Stomach (tissue), 8 donors: ENCODE measurements at regions not wholly inside any gene's neighbourhood (a gene's known extent, or its start where the extent isn't known, plus 50 kb on each side); places are given as distances from the start of the nearest gene placed in this dataset.
"Not testable (repeated sequence)": the region's sequence is repeated elsewhere in the genome, so short reads cannot be mapped to it uniquely, and the experiment has no call there.

ENCODE experiments used
- DNase-seq, 2 donors: peaks; one replicate each; pipeline versions ENCODE4 v3.0.0 to v3.0.0-alpha.2; 2013 to 2019
- H3K27ac ChIP-seq, 5 donors: fragments of 200-600 bp in 4 of 5; sonication (generic) in 4 of 5; one replicate each; pipeline ENCODE4 v1.5.1; 2013 to 2019; ENCODE audit warnings: mild to moderate bottlenecking in 1 of 5, moderate library complexity in 1 of 5
- H3K27me3 ChIP-seq, 3 donors: fragments of 200-600 bp; sonication (generic); one replicate each; pipeline ENCODE4 v1.5.1; 2017 to 2019; ENCODE audit warnings: mixed run types in 1 of 3
- H3K36me3 ChIP-seq, 4 donors: fragments of 200-600 bp; sonication (generic); 1 replicate in 3 of 4; 2 replicates in 1 of 4; pipeline ENCODE4 v1.5.1; 2016 to 2019
- H3K4me1 ChIP-seq, 4 donors: fragments of 200-600 bp; sonication (generic); one replicate each; pipeline ENCODE4 v1.5.1; 2016 to 2019
- H3K4me3 ChIP-seq, 4 donors: fragments of 200-600 bp; sonication (generic) in 3 of 4; one replicate each; pipeline ENCODE4 v1.5.1; 2016 to 2019; ENCODE audit warnings: mild to moderate bottlenecking in 1 of 4
- H3K9me3 ChIP-seq, 4 donors: fragments of 200-600 bp; sonication (generic); one replicate each; pipeline ENCODE4 v1.5.1; 2016 to 2019
- CTCF ChIP-seq, 7 experiments: fragments of 450-650 bp in 4 of 7; fragments of 200-600 bp in 3 of 7; sonication (generic) in 3 of 7; IDR thresholded peaks; one replicate each; pipeline ENCODE4 v1.5.1; 2016 to 2019; ENCODE audit warnings: antibody characterized with exemption in 7 of 7, control low read depth in 2 of 7, mild to moderate bottlenecking in 1 of 7
- EP300 ChIP-seq: sonication (generic); formaldehyde crosslinking; IDR thresholded peaks from one replicate; pipeline ENCODE4 v1.6.1; 2017; ENCODE audit warnings: antibody characterized with exemption
- POLR2A ChIP-seq, 4 donors: fragments of 450-650 bp; IDR thresholded peaks; one replicate each; pipeline ENCODE4 v1.6.1; 2016; ENCODE audit warnings: antibody characterized with exemption in 4 of 4, control low read depth in 2 of 4, mild to moderate bottlenecking in 1 of 4, moderate library complexity in 1 of 4
- POLR2AphosphoS5 ChIP-seq, 3 donors: sonication (generic); formaldehyde crosslinking; IDR thresholded peaks; one replicate each; pipeline ENCODE4 v1.6.1; 2016; ENCODE audit warnings: antibody characterized with exemption in 3 of 3
- WGBS, 5 donors: extraction: QIAGEN DNeasy Blood & Tissue Kit in 3 of 5; methylation state at CpG; one replicate each; pipeline versions ENCODE4 v1.1.5 to v1.1.7; 2013 to 2018; 5-methylcytosine and 5-hydroxymethylcytosine counted together
- intact Hi-C: fragments of 100-400 bp; cut with DNase I; formaldehyde crosslinking; loops from one replicate; pipeline ENCODE4 v1.15.1; 2023; ENCODE audit warnings: low total_unique reads
- donor health status: healthy with polysubstance abuse.
- donor health status: Bipolar disorder and iron deficiency.
- donor health status: healthy.

- WGBS, 5 donors = 83 to 92% (median 89%) methylated on average over 13 of the region's 13 CpGs
Observed at GRCh38 chr20:54794874-54795273, 319.5 kb downstream of the DOK5 start.

GRCh38 chr20:54794110-54794509, 318.7 kb downstream of the DOK5 start:
- intact Hi-C loops = no loop called here

More at GRCh38 chr20:54794874-54795273, 319.5 kb downstream of the DOK5 start:
- H3K36me3 ChIP-seq = no peaks in the 10 kb centered on the region
- no peaks in the 10 kb centered on the region for H3K4me1 ChIP-seq
- no peak overlapping the region for H3K27ac ChIP-seq
- no peak for DNase-seq
- peaks cover 0 to 6% (median 2%) of the 10 kb centered on the region in 4 donors for H3K9me3 ChIP-seq
- H3K27me3 ChIP-seq = no peaks in the 10 kb centered on the region
- no peak overlapping the region for H3K4me3 ChIP-seq
- intact Hi-C loops = no loop called here
- TF ChIP-seq CTCF (IDR thresholded peaks at IDR 0.05) (no peak), POLR2AphosphoS5 (IDR thresholded peaks at IDR 0.05) (no peak), EP300 (no peak), POLR2A (IDR thresholded peaks at IDR 0.05) (no peak)

GRCh38 chr20:54793291-54793992, 318.0 kb downstream of the DOK5 start:
- Histone ChIP-seq H3K4me1 (no peaks in the 10 kb centered on the region), H3K36me3 (no peaks in the 10 kb centered on the region)
- intact Hi-C loops = no loop called here

More at GRCh38 chr20:54794110-54794509, 318.7 kb downstream of the DOK5 start:
- Histone ChIP-seq H3K4me1 (no peaks in the 10 kb centered on the region), H3K9me3 (peaks cover 0 to 14% (median 2%) of the 10 kb centered on the region in 4 donors), H3K27ac (no peak overlapping the region), H3K4me3 (no peak overlapping the region), H3K36me3 (no peaks in the 10 kb centered on the region), H3K27me3 (no peaks in the 10 kb centered on the region)
- DNase-seq = no peak
- 62 to 73% (median 68%) methylated on average over 6 of the region's 6 CpGs for WGBS, 5 donors
- TF ChIP-seq CTCF (IDR thresholded peaks at IDR 0.05) (no peak), POLR2A (IDR thresholded peaks at IDR 0.05) (no peak), POLR2AphosphoS5 (IDR thresholded peaks at IDR 0.05) (no peak), EP300 (no peak)

GRCh38 chr20:54792688-54793087, 317.3 kb downstream of the DOK5 start:
- Histone ChIP-seq H3K4me1 (no peaks in the 10 kb centered on the region), H3K4me3 (no peak overlapping the region), H3K36me3 (no peaks in the 10 kb centered on the region), H3K27ac (no peak overlapping the region), H3K9me3 (peaks cover 0 to 24% (median 6%) of the 10 kb centered on the region in 4 donors), H3K27me3 (no peaks in the 10 kb centered on the region)
- no peak for DNase-seq
- intact Hi-C loops = no loop called here
- TF ChIP-seq POLR2AphosphoS5 (IDR thresholded peaks at IDR 0.05) (no peak), CTCF (IDR thresholded peaks at IDR 0.05) (no peak), EP300 (no peak), POLR2A (IDR thresholded peaks at IDR 0.05) (no peak)
- WGBS, 5 donors = 55 to 84% (median 76%) methylated on average over 2 of the region's 2 CpGs

More at GRCh38 chr20:54793291-54793992, 318.0 kb downstream of the DOK5 start:
- Histone ChIP-seq H3K27ac (no peak overlapping the region), H3K4me3 (no peak overlapping the region), H3K27me3 (no peaks in the 10 kb centered on the region), H3K9me3 (peaks cover 0 to 20% (median 5%) of the 10 kb centered on the region in 4 donors)
- WGBS, 5 donors = 77 to 87% (median 86%) methylated on average over 8 to 9 of the region's 9 CpGs
- TF ChIP-seq EP300 = no peak
- TF ChIP-seq POLR2A (IDR thresholded peaks at IDR 0.05) = no peak
- TF ChIP-seq POLR2AphosphoS5 (IDR thresholded peaks at IDR 0.05) = no peak
- no peak for TF ChIP-seq CTCF (IDR thresholded peaks at IDR 0.05)
- no peak for DNase-seq

GRCh38 chr20:54788260-54788659, 312.9 kb downstream of the DOK5 start:
- peaks cover 0 to 24% (median 3%) of the 10 kb centered on the region in 4 donors for H3K9me3 ChIP-seq
- H3K36me3 ChIP-seq, DNase-seq, H3K27ac ChIP-seq, H3K4me1 ChIP-seq, intact Hi-C loops, H3K27me3 ChIP-seq, H3K4me3 ChIP-seq: not testable (repeated sequence)
- WGBS, 5 donors = 92 to 97% (median 95%) methylated on average over 4 of the region's 4 CpGs

GRCh38 chr20:54782758-54783157, 307.4 kb downstream of the DOK5 start:
- DNase-seq, H3K9me3 ChIP-seq, H3K27me3 ChIP-seq, H3K36me3 ChIP-seq, H3K4me1 ChIP-seq, intact Hi-C loops, H3K4me3 ChIP-seq, H3K27ac ChIP-seq: not testable (repeated sequence)
- 79 to 90% (median 85%) methylated on average over 6 to 9 of the region's 9 CpGs for WGBS, 5 donors
